Adrenal gland (tissue), 5 donors: ENCODE measurements at regions not wholly inside any gene's neighbourhood (a gene's known extent, or its start where the extent isn't known, plus 50 kb on each side); places are given as distances from the start of the nearest gene placed in this dataset.

Experiments
- POLR2A ChIP-seq, 2 donors: fragments of 450-650 bp; IDR thresholded peaks; one replicate each; pipeline ENCODE4 v1.6.1; 2017; ENCODE audit warnings: antibody characterized with exemption in 2 of 2, mild to moderate bottlenecking in 2 of 2, moderate library complexity in 1 of 2
- TF ChIP-seq, protein P1 (sequence below), 6 experiments: fragments of 450-650 bp in 4 of 6; fragments of 200-600 bp in 2 of 6; sonication (generic) in 1 of 6; IDR thresholded peaks; 1 replicate in 5 of 6; 2 replicates in 1 of 6; pipeline versions ENCODE4 v1.5.1 to v1.8.0; 2016 to 2021; ENCODE audit warnings: antibody characterized with exemption in 6 of 6, mild to moderate bottlenecking in 2 of 6, moderate library complexity in 1 of 6
- donor health status: DM: no; HTN: no; CAD: no.

DNA sequence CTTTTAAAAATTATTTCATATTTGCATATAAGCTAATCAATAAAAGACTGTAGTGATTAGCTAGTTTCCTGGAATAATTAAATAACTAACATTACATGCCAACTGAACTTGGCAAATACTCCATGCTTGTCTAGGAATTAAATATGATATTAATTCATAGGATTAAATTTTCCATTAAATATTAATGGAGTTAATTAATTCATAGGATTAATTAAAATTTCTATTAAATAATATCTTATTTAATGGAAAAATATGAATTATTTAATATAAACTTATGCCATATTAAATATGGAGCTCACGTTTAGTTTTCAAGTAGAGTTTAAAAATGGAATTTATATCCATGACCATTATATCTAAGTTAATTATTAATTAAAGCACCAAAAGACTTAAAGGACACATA is 517.8 kb upstream of the DAB2 start:
- TF ChIP-seq, protein P1, sequence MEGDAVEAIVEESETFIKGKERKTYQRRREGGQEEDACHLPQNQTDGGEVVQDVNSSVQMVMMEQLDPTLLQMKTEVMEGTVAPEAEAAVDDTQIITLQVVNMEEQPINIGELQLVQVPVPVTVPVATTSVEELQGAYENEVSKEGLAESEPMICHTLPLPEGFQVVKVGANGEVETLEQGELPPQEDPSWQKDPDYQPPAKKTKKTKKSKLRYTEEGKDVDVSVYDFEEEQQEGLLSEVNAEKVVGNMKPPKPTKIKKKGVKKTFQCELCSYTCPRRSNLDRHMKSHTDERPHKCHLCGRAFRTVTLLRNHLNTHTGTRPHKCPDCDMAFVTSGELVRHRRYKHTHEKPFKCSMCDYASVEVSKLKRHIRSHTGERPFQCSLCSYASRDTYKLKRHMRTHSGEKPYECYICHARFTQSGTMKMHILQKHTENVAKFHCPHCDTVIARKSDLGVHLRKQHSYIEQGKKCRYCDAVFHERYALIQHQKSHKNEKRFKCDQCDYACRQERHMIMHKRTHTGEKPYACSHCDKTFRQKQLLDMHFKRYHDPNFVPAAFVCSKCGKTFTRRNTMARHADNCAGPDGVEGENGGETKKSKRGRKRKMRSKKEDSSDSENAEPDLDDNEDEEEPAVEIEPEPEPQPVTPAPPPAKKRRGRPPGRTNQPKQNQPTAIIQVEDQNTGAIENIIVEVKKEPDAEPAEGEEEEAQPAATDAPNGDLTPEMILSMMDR (IDR thresholded peaks at IDR 0.05): no peak
- no peak for TF ChIP-seq POLR2A (IDR thresholded peaks at IDR 0.05)
